ENCODE measurements at regions not wholly inside any gene's neighbourhood (a gene's known extent, or its start where the extent isn't known, plus 50 kb on each side); places are given as distances from the start of the nearest gene placed in this dataset.

- DNase-seq (ENCODE audit: low spot score): no peak
- intact Hi-C loops (cut with DNase I): no loop called here
Measured at GRCh38 chr2:34979148-34979547, 1376.4 kb upstream of the CRIM1 start.

GRCh38 chr2:34961822-34962221 is 1362.7 kb upstream of the FAM98A start:
- intact Hi-C loops (cut with DNase I): no loop called here
- no peak for DNase-seq (ENCODE audit: low spot score)

- intact Hi-C loops (cut with DNase I): no loop called here
- no peak for DNase-seq (ENCODE audit: low spot score)
Measured at GRCh38 chr2:34954758-34955157, 1355.7 kb upstream of the FAM98A start.

GRCh38 chr2:34950797-34951196 is 1351.7 kb upstream of the FAM98A start:
- DNase-seq (ENCODE audit: low spot score): no peak
- intact Hi-C loops (cut with DNase I): no loop called here

- intact Hi-C loops (cut with DNase I): no loop called here
- DNase-seq (ENCODE audit: low spot score): no peak
Measured at GRCh38 chr2:34949316-34949715, 1350.2 kb upstream of the FAM98A start.

- no peak for DNase-seq (ENCODE audit: low spot score)
Measured at GRCh38 chr2:34936089-34936488, 1337.0 kb upstream of the FAM98A start.

GRCh38 chr2:34912084-34912483 is 1313.0 kb upstream of the FAM98A start:
- intact Hi-C loops (cut with DNase I): no loop called here
- no peak for DNase-seq (ENCODE audit: low spot score)

More at GRCh38 chr2:34936089-34936488, 1337.0 kb upstream of the FAM98A start:
- intact Hi-C loops (cut with DNase I): no loop called here

GRCh38 chr2:34909992-34910705 is 1311.0 kb upstream of the FAM98A start:
- intact Hi-C loops (cut with DNase I): no loop called here
- DNase-seq (ENCODE audit: low spot score): no peak

- intact Hi-C loops (cut with DNase I): no loop called here
- no peak for DNase-seq (ENCODE audit: low spot score)
Measured at GRCh38 chr2:34907812-34908211, 1308.7 kb upstream of the FAM98A start.

GRCh38 chr2:34901739-34902138 is 1302.6 kb upstream of the FAM98A start:
- intact Hi-C loops (cut with DNase I): no loop called here

GRCh38 chr2:34899079-34899478 is 1300.0 kb upstream of the FAM98A start:
- no peak for DNase-seq (ENCODE audit: low spot score)
- intact Hi-C loops (cut with DNase I): no loop called here

More at GRCh38 chr2:34901739-34902138, 1302.6 kb upstream of the FAM98A start:
- no peak for DNase-seq (ENCODE audit: low spot score)

GRCh38 chr2:34892766-34893165 is 1293.7 kb upstream of the FAM98A start:
- no peak for DNase-seq (ENCODE audit: low spot score)
- intact Hi-C loops (cut with DNase I): no loop called here

GRCh38 chr2:34892256-34892655 is 1293.2 kb upstream of the FAM98A start:
- intact Hi-C loops (cut with DNase I): no loop called here
- no peak for DNase-seq (ENCODE audit: low spot score)

GRCh38 chr2:34875091-34875745 is 1276.1 kb upstream of the FAM98A start:
- DNase-seq (ENCODE audit: low spot score): no peak
- intact Hi-C loops (cut with DNase I): no loop called here

GRCh38 chr2:34853646-34854045 is 1254.5 kb upstream of the FAM98A start:
- no peak for DNase-seq (ENCODE audit: low spot score)

GRCh38 chr2:34851804-34852203 is 1252.7 kb upstream of the FAM98A start:
- DNase-seq (ENCODE audit: low spot score): no peak
- intact Hi-C loops (cut with DNase I): no loop called here

More at GRCh38 chr2:34853646-34854045, 1254.5 kb upstream of the FAM98A start:
- intact Hi-C loops (cut with DNase I): no loop called here

GRCh38 chr2:34849827-34850226 is 1250.7 kb upstream of the FAM98A start:
- DNase-seq (ENCODE audit: low spot score): no peak
- intact Hi-C loops (cut with DNase I): no loop called here

GRCh38 chr2:34848691-34849090 is 1249.6 kb upstream of the FAM98A start:
- DNase-seq (ENCODE audit: low spot score): no peak
- intact Hi-C loops (cut with DNase I): no loop called here

GRCh38 chr2:34848132-34848531 is 1249.0 kb upstream of the FAM98A start:
- intact Hi-C loops (cut with DNase I): no loop called here
- DNase-seq (ENCODE audit: low spot score): no peak

GRCh38 chr2:34844629-34845028 is 1245.5 kb upstream of the FAM98A start:
- intact Hi-C loops (cut with DNase I): no loop called here
- DNase-seq (ENCODE audit: low spot score): no peak

- DNase-seq (ENCODE audit: low spot score): no peak
- intact Hi-C loops (cut with DNase I): no loop called here
Measured at GRCh38 chr2:34838408-34838807, 1239.3 kb upstream of the FAM98A start.

Measured in cardiac septum (tissue), 1 donor.